IMR-90 (cell line): ENCODE measurements at regions not wholly inside any gene's neighbourhood (a gene's known extent, or its start where the extent isn't known, plus 50 kb on each side); places are given as distances from the start of the nearest gene placed in this dataset.

Source experiments
- ATAC-seq: fragments of 200-7000 bp; cut with Tn5 transposase; 2 replicates; pipeline ENCODE4 v1.9.1; 2020; ENCODE audit warnings: low read depth, mild to moderate bottlenecking, moderate library complexity
- BruUV-seq: library from RNA; stranded (reverse); fragments of 400-500 nt; replicated peaks from 2 replicates; lab custom pipeline; 2021; lab: Mats Ljungman, UMichigan
- CTCF ChIA-PET: fragments of 300-600 bp; formaldehyde crosslinking; extraction: SDS; loops from one replicate; lab custom pipeline; 2021; ENCODE audit warnings: antibody characterized with exemption; lab: Yijun Ruan, JAX
- POLR2A ChIA-PET: fragments of 300-600 bp; sonication (Branson Sonifier 250); formaldehyde crosslinking; loops from one replicate; lab custom pipeline; 2022; ENCODE audit warnings: antibody characterized with exemption; ENCODE audit not compliant: unreplicated experiment; lab: Charles Lee
- DNase-seq: peaks from one replicate; pipeline ENCODE4 v3.0.0; 2013
- H2AFZ ChIP-seq: replicated peaks from 2 replicates; pipeline ENCODE3; 2013; ENCODE audit warnings: low read length, mild to moderate bottlenecking; ENCODE audit not compliant: poor library complexity
- H2AK5ac ChIP-seq: 2 replicates; pipeline ENCODE4 v1.6.1; 2013; ENCODE audit warnings: low read depth, low read length, inconsistent platforms
- H2AK9ac ChIP-seq: replicated peaks from 2 replicates; pipeline ENCODE3; 2013; ENCODE audit warnings: mild to moderate bottlenecking, low read depth, low read length, moderate library complexity; ENCODE audit not compliant: poor library complexity
- H2BK120ac ChIP-seq: 2 replicates; pipeline ENCODE4 v1.6.1; 2013; ENCODE audit warnings: low read depth, low read length, inconsistent platforms
- H2BK15ac ChIP-seq: 3 replicates; pipeline ENCODE4 v1.6.1; 2013; ENCODE audit warnings: low read depth, low read length, inconsistent platforms
- H2BK20ac ChIP-seq: 2 replicates; pipeline ENCODE4 v1.6.1; 2013; ENCODE audit warnings: low read depth, mild to moderate bottlenecking, inconsistent platforms, low read length, moderate library complexity
- H2BK5ac ChIP-seq: 2 replicates; pipeline ENCODE4 v1.6.1; 2013; ENCODE audit warnings: mild to moderate bottlenecking, low read depth, low read length, inconsistent platforms; ENCODE audit not compliant: poor library complexity, severe bottlenecking
- H3K14ac ChIP-seq: replicated peaks from 2 replicates; pipeline ENCODE4 v1.6.1; 2013; ENCODE audit warnings: low read depth, low read length, inconsistent platforms
- H3K18ac ChIP-seq: 2 replicates; pipeline ENCODE4 v1.6.1; 2013; ENCODE audit warnings: low read depth, low read length, control low read depth
- H3K23ac ChIP-seq: 2 replicates; pipeline ENCODE4 v1.6.1; 2013; ENCODE audit warnings: low read depth, low read length, inconsistent platforms
- H3K27ac ChIP-seq: 2 replicates; pipeline ENCODE4 v1.5.1; 2013; ENCODE audit warnings: mild to moderate bottlenecking, control low read depth, low read length; ENCODE audit not compliant: insufficient read depth
- H3K27me3 ChIP-seq: 2 replicates; pipeline ENCODE4 v1.6.1; 2013; ENCODE audit warnings: low read length; ENCODE audit not compliant: control insufficient read depth, insufficient read depth
- H3K36me3 ChIP-seq: 2 replicates; pipeline ENCODE4 v1.6.1; 2013; ENCODE audit warnings: low read length, mixed read lengths; ENCODE audit not compliant: control insufficient read depth, insufficient read depth
- H3K4ac ChIP-seq: 2 replicates; pipeline ENCODE4 v1.6.1; 2013; ENCODE audit warnings: low read depth, low read length, inconsistent platforms
- H3K4me1 ChIP-seq: 2 replicates; pipeline ENCODE4 v1.6.1; 2013; ENCODE audit warnings: low read length, mixed read lengths; ENCODE audit not compliant: control insufficient read depth, insufficient read depth
- H3K4me2 ChIP-seq: 2 replicates; pipeline ENCODE4 v1.6.1; 2013; ENCODE audit warnings: low read depth, mild to moderate bottlenecking, control low read depth, low read length, moderate library complexity
- H3K4me3 ChIP-seq: 2 replicates; pipeline ENCODE4 v1.5.1; 2013; ENCODE audit warnings: low read depth, mild to moderate bottlenecking, control low read depth, low read length, moderate library complexity; ENCODE audit not compliant: insufficient read depth
- H3K56ac ChIP-seq: 2 replicates; pipeline ENCODE4 v1.6.1; 2013; ENCODE audit warnings: low read length, inconsistent platforms; ENCODE audit not compliant: insufficient read depth; ENCODE audit errors: extremely low read depth
- H3K79me1 ChIP-seq, 2 experiments: 2 replicates each; pipeline ENCODE4 v1.6.1; 2013; ENCODE audit warnings: low read length in 2 of 2, inconsistent platforms in 1 of 2, low read depth in 1 of 2
- H3K9ac ChIP-seq: 2 replicates; pipeline ENCODE4 v1.6.1; 2013; ENCODE audit warnings: low read depth, low read length, control low read depth
- H3K9me1 ChIP-seq: 2 replicates; pipeline ENCODE4 v1.6.1; 2013; ENCODE audit warnings: low read length, inconsistent platforms; ENCODE audit not compliant: insufficient read depth
- H3K9me3 ChIP-seq: 2 replicates; pipeline ENCODE4 v1.6.1; 2013; ENCODE audit warnings: low read length; ENCODE audit not compliant: control insufficient read depth, insufficient read depth
- H4K20me1 ChIP-seq: 2 replicates; pipeline ENCODE4 v1.6.1; 2013; ENCODE audit warnings: low read length, inconsistent platforms; ENCODE audit not compliant: insufficient read depth
- H4K5ac ChIP-seq: 2 replicates; pipeline ENCODE4 v1.6.1; 2013; ENCODE audit warnings: mild to moderate bottlenecking, low read depth, low read length, control low read depth
- H4K8ac ChIP-seq, 2 experiments: 2 replicates each; pipeline ENCODE4 v1.6.1; 2013; ENCODE audit warnings: low read depth in 2 of 2, low read length in 2 of 2, control low read depth in 1 of 2, inconsistent platforms in 1 of 2
- H4K91ac ChIP-seq: 2 replicates; pipeline ENCODE4 v1.6.1; 2013; ENCODE audit warnings: low read depth, low read length, inconsistent platforms; ENCODE audit not compliant: insufficient read depth
- CHD1 ChIP-seq: IDR thresholded peaks from 2 replicates; pipeline ENCODE4 v1.6.1; 2012; ENCODE audit warnings: low read depth, low read length, improper control_type of control experiment
- POLR2A ChIP-seq: IDR thresholded peaks from 2 replicates; pipeline ENCODE4 v1.6.1; 2012; ENCODE audit warnings: mild to moderate bottlenecking, low read depth, low read length
- RCOR1 ChIP-seq: IDR thresholded peaks from 2 replicates; pipeline ENCODE4 v1.6.1; 2012; ENCODE audit warnings: mild to moderate bottlenecking, low read length, improper control_type of control experiment; ENCODE audit not compliant: insufficient replicate concordance
- RFX5 ChIP-seq: IDR thresholded peaks from 2 replicates; pipeline ENCODE4 v1.8.0; 2012; ENCODE audit warnings: low read depth, mild to moderate bottlenecking, low read length, moderate library complexity
- SMC3 ChIP-seq: fragments of 150-350 bp; IDR thresholded peaks from 2 replicates; pipeline ENCODE4 v1.6.1; 2016; ENCODE audit warnings: low read depth, mild to moderate bottlenecking, antibody characterized with exemption, low read length, moderate library complexity
- WGBS, 2 experiments: methylation state at CpG; one replicate each; pipeline versions ENCODE4 v1.1.5 to v1.1.7; 2013; ENCODE audit warnings: missing lambda C conversion rate in 2 of 2; ENCODE audit not compliant: insufficient read length in 1 of 2; ENCODE audit errors: extremely low coverage in 2 of 2; 5-methylcytosine and 5-hydroxymethylcytosine counted together
- dilution Hi-C: fragments of 300-500 bp; cut with HindIII; formaldehyde crosslinking; loops from one replicate; pipeline ENCODE4 v1.14.3; 2018; ENCODE audit warnings: low sequenced_read_pairs; ENCODE audit not compliant: unreplicated experiment
- in situ Hi-C: fragments of 300-500 bp; cut with MboI; formaldehyde crosslinking; loops from 3 replicates; pipeline ENCODE4 v1.14.3; 2019; ENCODE audit warnings: low sequenced_read_pairs, inconsistent platforms, mixed read lengths
- intact Hi-C: fragments of 100-400 bp; cut with micrococcal nuclease; formaldehyde crosslinking; loops from 2 replicates; pipeline ENCODE4 v1.10.0; 2022
- TF ChIP-seq, protein P1 (sequence below): fragments of 150-350 bp; IDR thresholded peaks from 2 replicates; pipeline ENCODE4 v1.6.1; 2016; ENCODE audit warnings: low read depth, mild to moderate bottlenecking, low read length, moderate library complexity, borderline replicate concordance
- TF ChIP-seq, protein P2 (sequence below): conservative IDR thresholded peaks from 2 replicates; pipeline ENCODE4 v1.5.1; 2012; ENCODE audit warnings: mild to moderate bottlenecking, low read depth, low read length, improper control_type of control experiment

DNA sequence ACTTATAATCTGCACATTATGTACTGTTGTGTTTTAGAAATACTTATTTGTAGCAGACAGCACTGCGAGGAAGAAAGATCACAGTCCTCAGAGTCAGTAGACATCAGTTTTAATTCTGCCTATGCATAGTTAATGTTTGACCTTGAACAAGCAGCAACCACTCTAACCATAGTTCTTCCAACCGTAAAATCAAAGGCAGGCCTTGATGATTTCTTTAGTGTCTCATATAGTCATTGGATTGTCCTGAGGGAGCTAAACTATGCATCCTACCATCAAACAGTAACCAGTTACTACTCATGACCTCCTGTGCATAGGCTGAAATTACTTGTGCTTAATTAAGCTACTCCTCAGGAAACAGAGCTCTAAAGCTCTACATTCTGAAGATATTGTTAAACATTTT, 294.8 kb upstream of the STXBP5 start:
- no peak overlapping the region for H2AK5ac ChIP-seq
- H2AFZ ChIP-seq, result no peak overlapping the region
- H3K36me3 ChIP-seq, result no peaks in the 10 kb centered on the region
- H3K23ac ChIP-seq, result no peak overlapping the region
- no peak for ATAC-seq
- no peak overlapping the region for H3K18ac ChIP-seq
- ChIA-PET POLR2A (no interaction called here), CTCF (no interaction called here)
- no peak overlapping the region for H4K5ac ChIP-seq
- no peak overlapping the region for H3K27ac ChIP-seq
- H3K27me3 ChIP-seq, result no peaks in the 10 kb centered on the region
- no peak overlapping the region for H3K56ac ChIP-seq
- no peak overlapping the region for H4K8ac ChIP-seq
- intact Hi-C loops, result no loop called here
- H3K4me2 ChIP-seq, result no peak overlapping the region
- TF ChIP-seq POLR2A, result no peak
- TF ChIP-seq RFX5, result no peak
- no peak for TF ChIP-seq CHD1
- no peak for TF ChIP-seq RCOR1
- TF ChIP-seq, protein P1, sequence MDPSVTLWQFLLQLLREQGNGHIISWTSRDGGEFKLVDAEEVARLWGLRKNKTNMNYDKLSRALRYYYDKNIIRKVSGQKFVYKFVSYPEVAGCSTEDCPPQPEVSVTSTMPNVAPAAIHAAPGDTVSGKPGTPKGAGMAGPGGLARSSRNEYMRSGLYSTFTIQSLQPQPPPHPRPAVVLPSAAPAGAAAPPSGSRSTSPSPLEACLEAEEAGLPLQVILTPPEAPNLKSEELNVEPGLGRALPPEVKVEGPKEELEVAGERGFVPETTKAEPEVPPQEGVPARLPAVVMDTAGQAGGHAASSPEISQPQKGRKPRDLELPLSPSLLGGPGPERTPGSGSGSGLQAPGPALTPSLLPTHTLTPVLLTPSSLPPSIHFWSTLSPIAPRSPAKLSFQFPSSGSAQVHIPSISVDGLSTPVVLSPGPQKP, result no peak
- no peak for TF ChIP-seq SMC3
- TF ChIP-seq, protein P2, sequence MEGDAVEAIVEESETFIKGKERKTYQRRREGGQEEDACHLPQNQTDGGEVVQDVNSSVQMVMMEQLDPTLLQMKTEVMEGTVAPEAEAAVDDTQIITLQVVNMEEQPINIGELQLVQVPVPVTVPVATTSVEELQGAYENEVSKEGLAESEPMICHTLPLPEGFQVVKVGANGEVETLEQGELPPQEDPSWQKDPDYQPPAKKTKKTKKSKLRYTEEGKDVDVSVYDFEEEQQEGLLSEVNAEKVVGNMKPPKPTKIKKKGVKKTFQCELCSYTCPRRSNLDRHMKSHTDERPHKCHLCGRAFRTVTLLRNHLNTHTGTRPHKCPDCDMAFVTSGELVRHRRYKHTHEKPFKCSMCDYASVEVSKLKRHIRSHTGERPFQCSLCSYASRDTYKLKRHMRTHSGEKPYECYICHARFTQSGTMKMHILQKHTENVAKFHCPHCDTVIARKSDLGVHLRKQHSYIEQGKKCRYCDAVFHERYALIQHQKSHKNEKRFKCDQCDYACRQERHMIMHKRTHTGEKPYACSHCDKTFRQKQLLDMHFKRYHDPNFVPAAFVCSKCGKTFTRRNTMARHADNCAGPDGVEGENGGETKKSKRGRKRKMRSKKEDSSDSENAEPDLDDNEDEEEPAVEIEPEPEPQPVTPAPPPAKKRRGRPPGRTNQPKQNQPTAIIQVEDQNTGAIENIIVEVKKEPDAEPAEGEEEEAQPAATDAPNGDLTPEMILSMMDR, result no peak
- H3K79me1 ChIP-seq, result peaks cover 9 to 17% of the 10 kb centered on the region in 2 experiments; a peak in 3 of 4 replicates
- H2BK20ac ChIP-seq, result no peak overlapping the region
- dilution Hi-C loops, result no loop called here
- no peaks in the 10 kb centered on the region for H4K20me1 ChIP-seq
- H3K9me3 ChIP-seq, result no peaks in the 10 kb centered on the region
- H3K14ac ChIP-seq, result no peak overlapping the region
- H2BK15ac ChIP-seq, result no peak overlapping the region
- no peak overlapping the region for H4K91ac ChIP-seq
- H3K4me3 ChIP-seq, result no peak overlapping the region
- no peak overlapping the region for H3K9ac ChIP-seq
- in situ Hi-C loops, result loop anchor here (25.0 kb wide), 1 partner anchor 303 kb away; the partner anchor contains the start of gene STXBP5
- H3K9me1 ChIP-seq, result peaks cover 11% of the 10 kb centered on the region
- no peak overlapping the region for H2BK5ac ChIP-seq
- no peak for DNase-seq
- no peak overlapping the region for H2AK9ac ChIP-seq
- BruUV-seq, result no TSS peak
- H3K4me1 ChIP-seq, result peaks cover 12% of the 10 kb centered on the region
- no CpG with 5 or more reads among the region's 2 CpGs for WGBS, 2 experiments
- no peak overlapping the region for H3K4ac ChIP-seq
- no peak overlapping the region for H2BK120ac ChIP-seq
